H9 (cell line): ENCODE measurements at regions not wholly inside any gene's neighbourhood (a gene's known extent, or its start where the extent isn't known, plus 50 kb on each side); places are given as distances from the start of the nearest gene placed in this dataset.

Experiments
- DNase-seq: peaks from one replicate; pipeline ENCODE4 v3.0.0-alpha.2; 2017
- H2AFZ ChIP-seq: one replicate; pipeline ENCODE4 v1.6.1; 2013; ENCODE audit warnings: mild to moderate bottlenecking, low read length, control low read depth, moderate library complexity
- H2AK5ac ChIP-seq: 2 replicates; pipeline ENCODE4 v1.6.1; 2013; ENCODE audit warnings: low read length, control low read depth, mixed read lengths; ENCODE audit not compliant: insufficient read length
- H2BK120ac ChIP-seq: one replicate; pipeline ENCODE4 v1.6.1; 2013; ENCODE audit warnings: low read depth, mild to moderate bottlenecking, low read length, control low read depth, inconsistent platforms; ENCODE audit not compliant: poor library complexity, severe bottlenecking
- H2BK12ac ChIP-seq: 2 replicates; pipeline ENCODE4 v1.6.1; 2013; ENCODE audit warnings: low read length, control low read depth, mixed read lengths, low read depth; ENCODE audit not compliant: insufficient read length
- H2BK15ac ChIP-seq: 2 replicates; pipeline ENCODE4 v1.6.1; 2013; ENCODE audit warnings: low read depth, low read length, control low read depth
- H2BK20ac ChIP-seq: one replicate; pipeline ENCODE4 v1.6.1; 2013; ENCODE audit warnings: low read depth, mild to moderate bottlenecking, low read length, control low read depth, inconsistent platforms; ENCODE audit not compliant: poor library complexity, severe bottlenecking
- H2BK5ac ChIP-seq: 2 replicates; pipeline ENCODE4 v1.6.1; 2013; ENCODE audit warnings: low read length, control low read depth, mixed read lengths; ENCODE audit not compliant: insufficient read length
- H3K14ac ChIP-seq: 2 replicates; pipeline ENCODE4 v1.6.1; 2013; ENCODE audit warnings: low read length, control low read depth; ENCODE audit not compliant: insufficient read depth
- H3K18ac ChIP-seq: 2 replicates; pipeline ENCODE4 v1.6.1; 2013; ENCODE audit warnings: low read depth, mild to moderate bottlenecking, mixed read lengths, low read length, control low read depth; ENCODE audit not compliant: insufficient read length
- H3K23ac ChIP-seq: 2 replicates; pipeline ENCODE4 v1.6.1; 2013; ENCODE audit warnings: low read length, control low read depth, mixed read lengths, low read depth; ENCODE audit not compliant: insufficient read length
- H3K23me2 ChIP-seq: 2 replicates; pipeline ENCODE4 v1.6.1; 2013; ENCODE audit warnings: low read depth, mild to moderate bottlenecking, mixed read lengths, low read length, control low read depth; ENCODE audit not compliant: insufficient read length, poor library complexity, severe bottlenecking
- H3K27ac ChIP-seq: 2 replicates; pipeline ENCODE4 v1.5.1; 2013; ENCODE audit warnings: low read length, control low read depth, mixed read lengths, low read depth; ENCODE audit not compliant: insufficient read length
- H3K27me3 ChIP-seq: 2 replicates; pipeline ENCODE4 v1.6.1; 2013; ENCODE audit warnings: low read length, control low read depth, inconsistent platforms; ENCODE audit not compliant: insufficient read depth
- H3K4ac ChIP-seq: 2 replicates; pipeline ENCODE4 v1.6.1; 2013; ENCODE audit warnings: low read depth, mild to moderate bottlenecking, control low read depth, inconsistent platforms, low read length, moderate library complexity
- H3K4me1 ChIP-seq: 2 replicates; pipeline ENCODE4 v1.6.1; 2013; ENCODE audit warnings: low read length, control low read depth, inconsistent platforms; ENCODE audit not compliant: insufficient read depth
- H3K4me2 ChIP-seq: 2 replicates; pipeline ENCODE4 v1.6.1; 2013; ENCODE audit warnings: low read length, control low read depth, mixed read lengths; ENCODE audit not compliant: insufficient read length, insufficient read depth
- H3K56ac ChIP-seq: 2 replicates; pipeline ENCODE4 v1.6.1; 2013; ENCODE audit warnings: low read depth, mild to moderate bottlenecking, mixed read lengths, low read length, control low read depth; ENCODE audit not compliant: insufficient read length
- H3K79me1 ChIP-seq: 2 replicates; pipeline ENCODE4 v1.6.1; 2013; ENCODE audit warnings: low read depth, mild to moderate bottlenecking, moderate library complexity, low read length, control low read depth, inconsistent platforms; ENCODE audit not compliant: insufficient read depth, poor library complexity, severe bottlenecking
- H3K79me2 ChIP-seq: 2 replicates; pipeline ENCODE4 v1.6.1; 2013; ENCODE audit warnings: low read length, control low read depth, inconsistent platforms; ENCODE audit not compliant: insufficient read depth
- H3K9ac ChIP-seq: 2 replicates; pipeline ENCODE4 v1.6.1; 2013; ENCODE audit warnings: low read length, control low read depth, mixed read lengths; ENCODE audit not compliant: insufficient read length; ENCODE audit errors: extremely low read depth
- H3K9me3 ChIP-seq: one replicate; pipeline ENCODE4 v1.6.1; 2013; ENCODE audit warnings: low read depth, low read length, inconsistent platforms; ENCODE audit not compliant: control insufficient read depth
- H3T11ph ChIP-seq: one replicate; pipeline ENCODE4 v1.6.1; 2013; ENCODE audit warnings: mild to moderate bottlenecking, low read length, control low read depth, inconsistent platforms
- H4K20me1 ChIP-seq: one replicate; pipeline ENCODE4 v1.6.1; 2013; ENCODE audit not compliant: control insufficient read depth, insufficient read length, insufficient read depth
- H4K5ac ChIP-seq: 2 replicates; pipeline ENCODE4 v1.6.1; 2013; ENCODE audit warnings: low read depth, mild to moderate bottlenecking, mixed read lengths, low read length, control low read depth; ENCODE audit not compliant: insufficient read length
- H4K8ac ChIP-seq: replicated peaks from 2 replicates; pipeline ENCODE4 v1.6.1; 2013; ENCODE audit warnings: low read length, control low read depth, mixed read lengths, low read depth; ENCODE audit not compliant: insufficient read length
- H4K91ac ChIP-seq: 2 replicates; pipeline ENCODE4 v1.6.1; 2013; ENCODE audit warnings: low read depth, mild to moderate bottlenecking, moderate library complexity, mixed read lengths, low read length, control low read depth; ENCODE audit not compliant: insufficient read length
- H3K27ac Mint-ChIP-seq, 3 experiments: 2 replicates in 2 of 3; 3 replicates in 1 of 3; pipeline ENCODE4 v1.8.0; 2020 to 2021; ENCODE audit warnings: mixed read lengths in 3 of 3, mild to moderate bottlenecking in 1 of 3, moderate library complexity in 1 of 3
- H3K27me3 Mint-ChIP-seq: 2 replicates; pipeline ENCODE4 v1.8.0; 2021; ENCODE audit warnings: low read depth, mild to moderate bottlenecking, moderate library complexity, mixed read lengths
- H3K36me3 Mint-ChIP-seq, 3 experiments: 2 replicates in 2 of 3; 3 replicates in 1 of 3; pipeline ENCODE4 v1.8.0; 2020 to 2021; ENCODE audit warnings: low read depth in 3 of 3, mixed read lengths in 3 of 3; ENCODE audit not compliant: insufficient read depth in 1 of 3
- H3K4me1 Mint-ChIP-seq, 2 experiments: 2 replicates each; pipeline ENCODE4 v1.8.0; 2020; ENCODE audit warnings: mixed read lengths in 2 of 2
- H3K4me3 Mint-ChIP-seq, 2 experiments: 2 replicates in 1 of 2; 3 replicates in 1 of 2; pipeline ENCODE4 v1.8.0; 2020 to 2021; ENCODE audit warnings: mild to moderate bottlenecking in 2 of 2, mixed read lengths in 2 of 2, moderate library complexity in 1 of 2
- H3K9me3 Mint-ChIP-seq, 2 experiments: 2 replicates in 1 of 2; 3 replicates in 1 of 2; pipeline ENCODE4 v1.8.0; 2020; ENCODE audit warnings: mild to moderate bottlenecking in 2 of 2, mixed read lengths in 2 of 2, moderate library complexity in 1 of 2
- WGBS: extraction: QIAGEN DNeasy Blood & Tissue Kit; methylation state at CpG from one replicate; pipeline ENCODE4 v1.1.7; 2013; ENCODE audit warnings: missing lambda C conversion rate, low lambda C conversion rate, mixed read lengths; ENCODE audit not compliant: insufficient read length; ENCODE audit errors: extremely low coverage; 5-methylcytosine and 5-hydroxymethylcytosine counted together
- TF ChIP-seq, protein P1 (sequence below): fragments of 200-600 bp; sonication (generic); conservative IDR thresholded peaks from 3 replicates; pipeline ENCODE4 v1.8.0; 2021; ENCODE audit warnings: antibody characterized with exemption, mild to moderate bottlenecking

DNA sequence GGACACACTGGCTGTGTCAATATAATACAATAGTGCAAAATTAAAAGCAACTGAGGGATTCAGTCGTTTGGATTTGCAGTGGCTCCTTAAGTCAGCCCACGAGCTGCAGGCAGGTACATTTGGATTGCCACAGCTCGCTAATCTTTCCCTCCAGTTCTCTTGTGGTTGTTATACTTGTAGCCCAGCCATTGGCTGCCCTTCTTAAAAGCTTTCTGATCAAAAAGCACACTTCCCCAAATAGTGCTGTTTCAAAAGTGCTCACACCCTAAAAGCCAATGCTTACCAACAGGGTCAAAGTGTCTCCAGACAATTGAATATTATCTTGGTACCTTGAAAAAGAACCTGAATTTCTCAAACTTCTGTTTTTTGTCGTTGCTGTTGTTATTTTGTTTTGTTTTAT lies 404.7 kb upstream of the FAM98A start:
- H2AFZ ChIP-seq: no peak overlapping the region
- no peaks in the 10 kb centered on the region for H3K27me3 ChIP-seq
- H3K4ac ChIP-seq: no peak overlapping the region
- Mint-ChIP-seq H3K36me3 (no peaks in the 10 kb centered on the region), H3K9me3 (no peaks in the 10 kb centered on the region), H3K27ac (peak overlapping the region in 1 of 3 experiments; percentile 29; a peak in 1 of 7 replicates), H3K4me1 (no peaks in the 10 kb centered on the region), H3K4me3 (no peak overlapping the region), H3K27me3 (no peaks in the 10 kb centered on the region)
- no peak overlapping the region for H3K14ac ChIP-seq
- no peak overlapping the region for H4K5ac ChIP-seq
- no peaks in the 10 kb centered on the region for H3K23me2 ChIP-seq
- no peaks in the 10 kb centered on the region for H3K79me1 ChIP-seq
- H3K4me2 ChIP-seq: no peak overlapping the region
- H3K9ac ChIP-seq: no peak overlapping the region
- no CpG with 5 or more reads among the region's 4 CpGs for WGBS
- peak overlapping the region; percentile 60 for H2BK20ac ChIP-seq
- H3K9me3 ChIP-seq: no peaks in the 10 kb centered on the region
- H2BK120ac ChIP-seq: no peak overlapping the region
- no peak overlapping the region for H2BK15ac ChIP-seq
- H2BK5ac ChIP-seq: no peak overlapping the region
- no peak overlapping the region for H3T11ph ChIP-seq
- H3K18ac ChIP-seq: no peak overlapping the region
- H4K91ac ChIP-seq: no peak overlapping the region
- no peak overlapping the region for H2BK12ac ChIP-seq
- no peak overlapping the region for H3K27ac ChIP-seq
- H3K79me2 ChIP-seq: no peaks in the 10 kb centered on the region
- no peak overlapping the region for H3K23ac ChIP-seq
- no peak for DNase-seq
- H4K20me1 ChIP-seq: no peaks in the 10 kb centered on the region
- no peak overlapping the region for H2AK5ac ChIP-seq
- TF ChIP-seq, protein P1, sequence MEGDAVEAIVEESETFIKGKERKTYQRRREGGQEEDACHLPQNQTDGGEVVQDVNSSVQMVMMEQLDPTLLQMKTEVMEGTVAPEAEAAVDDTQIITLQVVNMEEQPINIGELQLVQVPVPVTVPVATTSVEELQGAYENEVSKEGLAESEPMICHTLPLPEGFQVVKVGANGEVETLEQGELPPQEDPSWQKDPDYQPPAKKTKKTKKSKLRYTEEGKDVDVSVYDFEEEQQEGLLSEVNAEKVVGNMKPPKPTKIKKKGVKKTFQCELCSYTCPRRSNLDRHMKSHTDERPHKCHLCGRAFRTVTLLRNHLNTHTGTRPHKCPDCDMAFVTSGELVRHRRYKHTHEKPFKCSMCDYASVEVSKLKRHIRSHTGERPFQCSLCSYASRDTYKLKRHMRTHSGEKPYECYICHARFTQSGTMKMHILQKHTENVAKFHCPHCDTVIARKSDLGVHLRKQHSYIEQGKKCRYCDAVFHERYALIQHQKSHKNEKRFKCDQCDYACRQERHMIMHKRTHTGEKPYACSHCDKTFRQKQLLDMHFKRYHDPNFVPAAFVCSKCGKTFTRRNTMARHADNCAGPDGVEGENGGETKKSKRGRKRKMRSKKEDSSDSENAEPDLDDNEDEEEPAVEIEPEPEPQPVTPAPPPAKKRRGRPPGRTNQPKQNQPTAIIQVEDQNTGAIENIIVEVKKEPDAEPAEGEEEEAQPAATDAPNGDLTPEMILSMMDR: no peak
- no peak overlapping the region for H4K8ac ChIP-seq
- no peaks in the 10 kb centered on the region for H3K4me1 ChIP-seq
- no peak overlapping the region for H3K56ac ChIP-seq
